GM21528 (cell line): ENCODE measurements at regions not wholly inside any gene's neighbourhood (a gene's known extent, or its start where the extent isn't known, plus 50 kb on each side); places are given as distances from the start of the nearest gene placed in this dataset.
"Not testable (repeated sequence)": the region's sequence is repeated elsewhere in the genome, so short reads cannot be mapped to it uniquely, and the experiment has no call there.

Experiments
- ATAC-seq: cut with Tn5 transposase; IDR thresholded peaks from one replicate; pipeline ENCODE4 v1.9.1; 2021; ENCODE audit warnings: mild to moderate bottlenecking, moderate library complexity; ENCODE audit not compliant: unreplicated experiment, low FRiP score

DNA sequence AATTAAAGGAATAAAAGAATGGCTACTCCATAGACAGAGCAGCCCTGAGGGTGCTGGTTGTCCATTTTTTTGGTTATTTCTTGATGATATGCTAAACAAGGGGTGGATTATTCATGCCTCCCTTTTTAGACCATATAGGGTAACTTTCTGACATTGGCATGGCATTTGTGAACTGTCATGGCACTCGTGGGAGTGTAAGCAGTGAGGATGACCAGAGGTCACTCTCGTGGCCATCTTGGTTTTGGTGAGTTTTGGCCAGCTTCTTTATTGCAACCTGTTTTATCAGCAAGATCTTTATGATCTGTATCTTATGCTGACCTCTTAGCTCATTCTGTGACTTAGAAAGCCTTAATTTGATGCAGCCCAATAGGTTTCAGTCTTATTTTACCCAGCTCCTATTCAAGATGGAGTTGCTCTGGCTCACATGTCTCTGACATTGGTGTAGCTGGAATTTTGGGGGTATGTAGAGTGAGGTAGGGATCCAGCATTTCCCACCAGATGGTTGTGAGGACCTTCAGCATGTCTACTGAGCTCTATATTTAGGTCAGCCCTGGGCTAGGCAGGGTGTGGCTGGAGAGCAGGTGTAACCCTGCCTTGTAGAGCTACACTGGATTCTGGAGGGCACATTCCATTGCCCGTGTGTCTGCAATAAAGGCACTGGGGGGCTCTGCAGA is 103.5 kb upstream of the SLC38A2 start:
- ATAC-seq, result no peak

- ATAC-seq, result not testable (repeated sequence)
Measured at GRCh38 chr12:46474385-46474784, 101.8 kb upstream of the SLC38A2 start.

GRCh38 chr12:46473634-46474329 is 101.2 kb upstream of the SLC38A2 start:
- ATAC-seq, result no peak

DNA sequence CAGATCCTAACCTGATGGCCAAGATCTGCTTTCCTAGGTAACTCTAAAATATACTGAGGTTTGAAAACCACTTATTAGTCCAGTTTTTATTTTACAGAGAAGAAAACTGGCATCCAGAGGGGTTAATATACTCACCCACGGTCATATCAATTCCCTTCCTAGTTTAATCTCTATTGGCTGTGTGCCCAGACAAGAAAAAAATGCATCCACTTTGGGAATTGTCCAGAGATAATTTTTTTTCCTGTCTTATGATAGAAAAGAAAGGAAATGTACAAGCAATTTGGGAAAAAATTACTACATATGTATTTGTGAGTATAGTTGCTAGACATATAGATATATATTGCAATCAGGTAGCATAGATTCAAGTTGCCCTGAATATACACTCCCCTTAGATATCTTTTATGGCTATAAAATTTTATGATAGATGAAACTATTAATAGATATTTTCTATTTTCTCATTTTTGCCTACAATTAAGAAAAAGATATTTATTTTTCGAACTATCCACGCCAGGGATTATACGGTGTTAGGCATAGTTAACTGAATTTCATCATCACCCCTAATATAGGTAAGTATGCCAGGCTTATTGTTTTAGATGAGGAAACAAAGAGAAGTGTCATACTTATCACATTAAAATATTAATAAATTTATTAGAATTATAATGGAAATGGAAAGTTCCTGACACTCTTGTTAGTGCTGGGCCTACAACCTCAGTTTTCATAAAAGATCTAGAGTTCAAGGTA is 100.5 kb upstream of the SLC38A2 start:
- no peak for ATAC-seq

- no peak for ATAC-seq
Measured at GRCh38 chr12:46472144-46472705, 99.7 kb upstream of the SLC38A2 start.

- ATAC-seq, result no peak
Measured at GRCh38 chr12:46471404-46471803, 98.8 kb upstream of the SLC38A2 start.

DNA sequence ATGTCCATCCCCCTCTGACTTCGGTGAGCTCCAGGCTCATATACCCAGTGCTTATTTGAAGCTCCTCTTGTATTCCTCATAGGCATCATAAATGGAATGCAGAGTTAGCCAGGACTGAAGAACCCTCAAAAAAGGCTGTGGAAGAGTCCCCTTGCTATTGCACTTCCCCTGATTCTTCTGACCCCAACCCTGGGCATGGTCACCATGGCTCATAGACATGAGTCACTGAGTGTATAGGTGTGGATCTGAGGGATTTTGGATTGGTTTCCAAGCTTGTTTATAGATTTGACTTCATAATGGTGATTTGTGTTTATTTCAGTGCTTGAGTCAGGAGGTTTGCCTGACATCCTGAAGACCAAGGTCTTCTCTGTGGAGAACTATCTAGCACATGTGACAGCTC is 98.4 kb upstream of the SLC38A2 start:
- no peak for ATAC-seq

GRCh38 chr12:46470036-46470627 is 97.6 kb upstream of the SLC38A2 start:
- ATAC-seq, result peak; percentile 64

DNA sequence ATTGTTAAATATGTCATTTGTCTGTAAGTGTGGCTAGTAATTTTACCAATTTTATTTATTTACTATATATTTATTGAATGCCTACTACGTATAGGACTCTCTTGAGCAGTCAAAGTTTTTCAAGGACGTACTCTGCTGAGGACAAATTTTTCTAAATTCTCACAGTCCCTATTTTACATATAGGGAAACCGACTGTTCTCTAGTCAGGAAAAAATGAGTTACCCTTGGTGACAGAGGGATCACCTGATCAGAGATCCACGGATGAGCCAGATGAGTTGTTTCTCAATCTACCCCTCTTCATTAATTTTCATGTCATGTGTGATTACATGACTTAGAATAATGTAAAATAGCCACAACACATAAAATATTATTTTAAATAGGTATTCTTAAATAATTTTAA is 96.2 kb upstream of the SLC38A2 start:
- ATAC-seq, result no peak

DNA sequence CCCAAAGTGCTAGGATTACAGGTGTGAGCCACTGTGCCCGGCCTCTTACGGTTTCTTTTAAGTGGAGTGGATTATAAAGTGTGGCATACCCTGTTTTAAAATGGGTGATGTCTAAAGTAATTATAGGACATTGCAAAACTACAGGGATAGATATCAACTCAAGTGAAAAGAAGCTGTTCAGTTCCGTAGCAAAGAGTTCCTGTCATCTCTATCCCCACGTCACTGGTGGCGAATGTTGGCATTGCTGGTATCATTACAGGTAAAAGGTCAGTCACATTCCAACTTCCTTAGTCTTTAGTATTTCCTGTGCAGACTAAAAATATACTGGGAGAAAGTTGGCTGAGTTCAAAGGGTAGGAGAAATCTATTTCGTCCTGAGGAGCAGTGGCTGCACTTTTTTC is 95.6 kb upstream of the SLC38A2 start:
- ATAC-seq, result no peak

GRCh38 chr12:46465307-46465706 is 92.7 kb upstream of the SLC38A2 start:
- no peak for ATAC-seq

DNA sequence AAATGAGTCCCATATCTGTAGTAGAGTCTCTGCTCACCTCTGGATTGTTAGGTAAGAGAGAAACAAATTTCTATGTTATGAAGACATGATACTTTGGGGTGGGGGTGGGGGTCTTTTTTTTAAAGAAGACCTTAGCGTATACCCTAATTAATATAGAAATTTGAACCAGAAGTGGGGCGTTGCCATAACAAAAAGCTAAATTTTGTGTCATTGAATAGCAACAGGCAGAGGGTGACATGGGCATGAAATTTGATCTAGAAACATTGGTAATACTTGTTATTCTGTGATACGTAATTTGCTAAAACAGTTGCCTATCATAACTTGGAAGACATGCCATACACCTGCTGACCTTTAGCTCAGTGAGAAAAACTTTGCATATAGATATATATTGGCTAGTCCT is 92.3 kb upstream of the SLC38A2 start:
- no peak for ATAC-seq

GRCh38 chr12:46462641-46463355 is 90.2 kb upstream of the SLC38A2 start:
- no peak for ATAC-seq

DNA sequence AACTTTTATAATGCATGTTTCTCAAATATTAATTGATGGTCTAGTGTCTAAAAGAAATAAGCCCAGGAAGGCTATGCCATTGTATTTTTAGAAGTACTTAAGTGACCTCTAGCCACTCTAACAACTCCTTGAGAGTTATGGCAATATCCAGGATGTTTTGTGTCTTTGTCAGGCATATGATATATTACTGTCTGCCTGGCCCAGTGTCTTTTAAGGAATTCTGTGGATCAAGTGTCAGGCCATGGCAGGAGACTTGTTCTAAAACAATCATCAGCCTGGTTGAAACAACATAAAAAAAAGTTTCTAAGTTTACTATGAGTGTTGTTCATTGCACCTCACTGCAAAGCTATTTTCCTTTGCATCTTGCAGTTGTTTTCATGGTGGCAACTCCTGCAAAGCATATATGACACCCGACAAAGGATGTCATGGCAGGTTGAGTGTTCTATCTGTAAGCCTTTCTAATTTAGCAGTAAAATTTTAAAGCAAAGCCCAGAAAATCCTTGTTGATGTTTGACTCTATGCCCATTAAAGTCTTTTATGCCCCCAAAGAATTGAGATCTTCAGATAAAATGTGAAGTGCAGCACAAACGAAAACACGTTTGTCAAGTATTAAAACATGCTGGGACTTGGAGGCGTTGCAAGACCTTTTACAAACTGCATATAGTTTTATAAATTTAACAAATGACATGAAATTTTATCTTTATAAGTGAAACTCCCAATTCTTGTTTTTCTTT is 89.5 kb upstream of the SLC38A2 start:
- ATAC-seq, result no peak

DNA sequence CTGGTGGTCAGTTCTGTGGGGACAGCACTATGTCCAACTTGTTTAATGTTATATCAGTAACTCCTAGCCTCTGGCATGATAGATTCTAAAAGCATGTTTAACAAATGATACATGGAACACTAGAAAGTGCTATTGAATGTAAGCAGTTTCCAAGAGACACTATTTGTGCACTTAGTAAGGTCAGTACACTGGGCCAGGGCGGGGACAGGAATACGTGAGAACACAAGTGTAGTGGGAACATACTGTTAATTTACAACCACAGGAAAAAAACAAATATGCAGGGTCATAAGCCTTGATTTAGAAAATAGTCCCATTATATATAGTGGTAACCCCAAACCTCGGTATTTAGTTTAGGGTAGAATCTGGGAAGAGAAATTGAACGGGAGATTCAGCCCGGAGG is 88.9 kb upstream of the SLC38A2 start:
- ATAC-seq, result no peak

DNA sequence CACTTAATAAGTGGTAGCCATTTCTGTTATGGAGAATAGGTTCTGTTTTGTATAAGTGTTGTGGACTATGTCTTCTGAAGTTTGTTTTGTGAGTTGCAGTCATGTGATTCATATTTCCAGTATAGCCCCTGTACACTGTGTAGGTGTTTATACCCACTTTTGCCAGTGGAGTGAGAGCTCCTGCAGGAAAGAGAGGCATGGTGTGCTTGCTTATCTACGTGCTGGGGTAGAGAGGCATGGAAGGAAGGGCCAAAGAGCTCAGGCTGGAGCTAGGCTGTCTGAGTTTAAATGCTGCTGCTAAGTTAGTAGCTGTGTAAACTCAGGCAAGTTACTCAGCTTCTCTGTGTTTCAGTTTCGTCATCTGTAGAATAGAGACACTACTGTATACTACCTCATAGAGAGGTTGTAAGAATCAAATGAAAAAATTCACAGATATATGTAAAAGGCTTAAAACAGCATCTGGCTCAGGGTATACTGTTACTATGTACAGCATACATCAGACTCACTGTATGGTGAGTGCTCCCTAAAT is 88.2 kb upstream of the SLC38A2 start:
- ATAC-seq, result no peak

- ATAC-seq, result no peak
Measured at GRCh38 chr12:46459861-46460545, 87.4 kb upstream of the SLC38A2 start.

DNA sequence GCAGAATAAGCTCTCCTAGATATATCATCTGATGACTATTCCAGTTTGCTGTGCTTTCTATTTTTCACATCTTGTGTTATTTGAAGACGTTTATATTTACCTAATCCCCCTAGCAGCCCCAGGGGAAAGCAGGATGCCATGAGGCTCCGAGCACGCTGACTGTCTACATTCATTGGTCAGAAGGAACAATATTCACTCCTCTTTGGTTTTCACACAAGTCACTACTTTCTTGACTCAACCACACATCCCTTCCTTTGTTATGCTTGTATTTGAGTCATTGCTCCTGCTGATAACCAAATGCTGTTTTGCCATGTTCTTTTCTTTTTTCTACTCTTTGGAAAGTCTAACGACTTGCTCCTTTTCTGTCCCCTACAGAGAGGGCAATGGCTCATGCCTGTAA is 86.5 kb upstream of the SLC38A2 start:
- no peak for ATAC-seq
